Heart left ventricle (tissue), 13 donors: ENCODE measurements at regions not wholly inside any gene's neighbourhood (a gene's known extent, or its start where the extent isn't known, plus 50 kb on each side); places are given as distances from the start of the nearest gene placed in this dataset.

Experiments
- POLR2A ChIP-seq, 2 donors: fragments of 450-650 bp; IDR thresholded peaks; one replicate each; pipeline ENCODE4 v1.6.1; 2017; ENCODE audit warnings: antibody characterized with exemption in 2 of 2, mild to moderate bottlenecking in 2 of 2, moderate library complexity in 2 of 2
- TF ChIP-seq, protein P1 (sequence below), 12 donors: fragments of 200-600 bp; sonication (generic) in 4 of 12; IDR thresholded peaks; one replicate each; pipeline versions ENCODE4 v1.5.0 to v1.8.0; 2018 to 2022; ENCODE audit warnings: antibody characterized with exemption in 12 of 12, mild to moderate bottlenecking in 5 of 12
- donor health status: ischemic (EF 13 %, LVEDD 7.1; RV severe dilation, severe dysfunction).
- donor health status: DM: no; HTN: yes; CAD: no.
- donor health status: DM: no; HTN: no; CAD: no.
- donor health status: ischemic (EF 25% LVEDD 6.9; RV normal size, moderate dysfunction).
- donor health status: ischemic (EF 25% LVEDD 5.7; RV mildly dilated, moderate dysfunction).
- donor health status: ischemic (EF 35%, LVEDD 5.7; RV mildly dilated, moderate dysfunction).
- donor health status: nonischemic (EF 11% LVEDD 7.7; RV severe dilation, severe dysfunction).
- donor health status: DM: yes; HTN: yes; CAD: no.
- donor health status: PGD.
- donor health status: ischemic (EF 29% LVEDD 5.4; RV normal size, mild dysfunction).
- donor health status: nonischemic (EF 23%, LVEDD 6.1; RV moderate dilation, normal function).

DNA sequence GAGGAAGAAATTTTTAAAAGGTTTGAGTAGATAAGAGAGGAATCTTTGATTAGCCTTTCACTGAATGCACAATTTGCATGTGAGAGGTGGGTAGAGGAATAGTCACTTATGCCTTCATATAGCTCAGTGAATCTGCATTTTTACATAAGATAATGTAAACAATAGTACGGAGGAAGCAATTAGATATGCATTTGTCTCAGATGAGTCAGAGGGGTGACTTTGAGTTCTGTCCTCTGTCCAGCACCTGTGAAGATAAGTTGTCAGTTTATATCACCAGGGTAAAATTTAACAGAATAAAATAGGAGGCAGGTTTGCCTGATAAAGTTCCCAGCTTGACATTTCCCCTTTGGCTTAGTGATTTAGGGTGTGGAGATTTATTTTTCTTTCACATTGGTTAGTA, 841.9 kb downstream of the PCDH18 start:
- no peak for TF ChIP-seq POLR2A (IDR thresholded peaks at IDR 0.05)
- TF ChIP-seq, protein P1, sequence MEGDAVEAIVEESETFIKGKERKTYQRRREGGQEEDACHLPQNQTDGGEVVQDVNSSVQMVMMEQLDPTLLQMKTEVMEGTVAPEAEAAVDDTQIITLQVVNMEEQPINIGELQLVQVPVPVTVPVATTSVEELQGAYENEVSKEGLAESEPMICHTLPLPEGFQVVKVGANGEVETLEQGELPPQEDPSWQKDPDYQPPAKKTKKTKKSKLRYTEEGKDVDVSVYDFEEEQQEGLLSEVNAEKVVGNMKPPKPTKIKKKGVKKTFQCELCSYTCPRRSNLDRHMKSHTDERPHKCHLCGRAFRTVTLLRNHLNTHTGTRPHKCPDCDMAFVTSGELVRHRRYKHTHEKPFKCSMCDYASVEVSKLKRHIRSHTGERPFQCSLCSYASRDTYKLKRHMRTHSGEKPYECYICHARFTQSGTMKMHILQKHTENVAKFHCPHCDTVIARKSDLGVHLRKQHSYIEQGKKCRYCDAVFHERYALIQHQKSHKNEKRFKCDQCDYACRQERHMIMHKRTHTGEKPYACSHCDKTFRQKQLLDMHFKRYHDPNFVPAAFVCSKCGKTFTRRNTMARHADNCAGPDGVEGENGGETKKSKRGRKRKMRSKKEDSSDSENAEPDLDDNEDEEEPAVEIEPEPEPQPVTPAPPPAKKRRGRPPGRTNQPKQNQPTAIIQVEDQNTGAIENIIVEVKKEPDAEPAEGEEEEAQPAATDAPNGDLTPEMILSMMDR (IDR thresholded peaks at IDR 0.05) = no peak
